Activated naive CD8-positive, alpha-beta T cell treated with anti-CD3 and anti-CD28 coated beads, Interleukin-2, amount 10 ng/mL, durations not matched to agents 7 days and 5 days (primary cell): ENCODE measurements at regions not wholly inside any gene's neighbourhood (a gene's known extent, or its start where the extent isn't known, plus 50 kb on each side); places are given as distances from the start of the nearest gene placed in this dataset.
"Not testable (repeated sequence)": the region's sequence is repeated elsewhere in the genome, so short reads cannot be mapped to it uniquely, and the experiment has no call there.

Source experiments
- ATAC-seq: fragments of 150-1000 bp; cut with Tn5 transposase; one replicate; pipeline ENCODE4 v1.10.0; 2021; ENCODE audit warnings: low read depth, moderate library complexity
- POLR2A ChIA-PET: fragments of 350-600 bp; sonication (Branson Sonifier 250); formaldehyde crosslinking; loops from one replicate; lab custom pipeline; 2021; ENCODE audit warnings: antibody characterized with exemption; lab: Charles Lee
- DNase-seq: peaks from one replicate; pipeline ENCODE4 v3.0.0; 2021
- H3K27ac Mint-ChIP-seq: one replicate; pipeline ENCODE4 v1.8.0; 2022; ENCODE audit warnings: mild to moderate bottlenecking, mixed read lengths
- H3K27me3 Mint-ChIP-seq: one replicate; pipeline ENCODE4 v1.8.0; 2022; ENCODE audit warnings: mild to moderate bottlenecking, moderate library complexity, mixed read lengths
- H3K36me3 Mint-ChIP-seq: one replicate; pipeline ENCODE4 v1.8.0; 2021; ENCODE audit warnings: mild to moderate bottlenecking, mixed read lengths
- H3K4me1 Mint-ChIP-seq: one replicate; pipeline ENCODE4 v1.8.0; 2021; ENCODE audit warnings: mixed read lengths
- H3K4me3 Mint-ChIP-seq: one replicate; pipeline ENCODE4 v1.8.0; 2022; ENCODE audit warnings: mild to moderate bottlenecking, moderate library complexity, mixed read lengths
- H3K9me3 Mint-ChIP-seq: one replicate; pipeline ENCODE4 v1.8.0; 2021; ENCODE audit warnings: mixed read lengths

- no peak overlapping the region for H3K4me3 Mint-ChIP-seq
- H3K9me3 Mint-ChIP-seq: peaks cover 4% of the 10 kb centered on the region
- DNase-seq: no peak
- no peak overlapping the region for H3K27ac Mint-ChIP-seq
- POLR2A ChIA-PET: no interaction called here
- no peaks in the 10 kb centered on the region for H3K36me3 Mint-ChIP-seq
- H3K4me1 Mint-ChIP-seq: no peaks in the 10 kb centered on the region
- ATAC-seq: no peak
- no peaks in the 10 kb centered on the region for H3K27me3 Mint-ChIP-seq
Observed at GRCh38 chrX:65451663-65452062, 82.9 kb downstream of the LAS1L start.

GRCh38 chrX:65420154-65420553, 114.4 kb downstream of the LAS1L start:
- POLR2A ChIA-PET: no interaction called here

GRCh38 chrX:65407662-65408061, 126.9 kb downstream of the LAS1L start:
- DNase-seq, H3K4me3 Mint-ChIP-seq, H3K4me1 Mint-ChIP-seq, H3K27ac Mint-ChIP-seq, POLR2A ChIA-PET, H3K9me3 Mint-ChIP-seq, H3K36me3 Mint-ChIP-seq, ATAC-seq: not testable (repeated sequence)
- H3K27me3 Mint-ChIP-seq: peaks cover 19% of the 10 kb centered on the region

More at GRCh38 chrX:65420154-65420553, 114.4 kb downstream of the LAS1L start:
- ATAC-seq (no peak), DNase-seq (no peak)
- Mint-ChIP-seq H3K27ac (no peak overlapping the region), H3K4me3 (no peak overlapping the region), H3K27me3 (no peaks in the 10 kb centered on the region), H3K4me1 (no peaks in the 10 kb centered on the region), H3K36me3 (no peaks in the 10 kb centered on the region), H3K9me3 (peaks cover 3% of the 10 kb centered on the region)

- H3K9me3 Mint-ChIP-seq: no peaks in the 10 kb centered on the region
- H3K27ac Mint-ChIP-seq: no peak overlapping the region
- peak; percentile 40 for DNase-seq
- POLR2A ChIA-PET: no interaction called here
- peaks cover 1% of the 10 kb centered on the region for H3K4me1 Mint-ChIP-seq
- peak overlapping the region; percentile 72 for H3K4me3 Mint-ChIP-seq
- H3K27me3 Mint-ChIP-seq: peaks cover 19% of the 10 kb centered on the region
- H3K36me3 Mint-ChIP-seq: no peaks in the 10 kb centered on the region
- ATAC-seq: peak; percentile 64
Observed at GRCh38 chrX:65407157-65407626, 127.4 kb downstream of the LAS1L start.

GRCh38 chrX:65406532-65406931, 128.1 kb downstream of the LAS1L start:
- no peaks in the 10 kb centered on the region for H3K36me3 Mint-ChIP-seq
- H3K27ac Mint-ChIP-seq: no peak overlapping the region
- POLR2A ChIA-PET: interaction anchor here (0.7 kb wide), 1 partner anchor 430 kb away, joined by 4 read pairs; the partner anchor contains the start of gene ZC4H2
- ATAC-seq: peak; percentile 64
- H3K9me3 Mint-ChIP-seq: no peaks in the 10 kb centered on the region
- H3K4me1 Mint-ChIP-seq: peaks cover 1% of the 10 kb centered on the region
- peaks cover 19% of the 10 kb centered on the region for H3K27me3 Mint-ChIP-seq
- peak overlapping the region; percentile 72 for H3K4me3 Mint-ChIP-seq
- DNase-seq: peak; percentile 56

GRCh38 chrX:65392284-65392683, 142.3 kb downstream of the LAS1L start:
- Mint-ChIP-seq H3K4me3 (no peak overlapping the region), H3K27ac (no peak overlapping the region), H3K4me1 (no peaks in the 10 kb centered on the region), H3K36me3 (peaks cover 1% of the 10 kb centered on the region), H3K27me3 (no peaks in the 10 kb centered on the region), H3K9me3 (peaks cover 6% of the 10 kb centered on the region)
- ATAC-seq: no peak
- DNase-seq: no peak
- POLR2A ChIA-PET: no interaction called here

- peaks cover 10% of the 10 kb centered on the region for H3K9me3 Mint-ChIP-seq
- DNase-seq, H3K36me3 Mint-ChIP-seq, POLR2A ChIA-PET, H3K27ac Mint-ChIP-seq, H3K4me1 Mint-ChIP-seq, H3K27me3 Mint-ChIP-seq, H3K4me3 Mint-ChIP-seq, ATAC-seq: not testable (repeated sequence)
Observed at GRCh38 chrX:65389120-65389519, 145.5 kb downstream of the LAS1L start.
